ENCODE measurements at regions not wholly inside any gene's neighbourhood (a gene's known extent, or its start where the extent isn't known, plus 50 kb on each side); places are given as distances from the start of the nearest gene placed in this dataset.

DNA sequence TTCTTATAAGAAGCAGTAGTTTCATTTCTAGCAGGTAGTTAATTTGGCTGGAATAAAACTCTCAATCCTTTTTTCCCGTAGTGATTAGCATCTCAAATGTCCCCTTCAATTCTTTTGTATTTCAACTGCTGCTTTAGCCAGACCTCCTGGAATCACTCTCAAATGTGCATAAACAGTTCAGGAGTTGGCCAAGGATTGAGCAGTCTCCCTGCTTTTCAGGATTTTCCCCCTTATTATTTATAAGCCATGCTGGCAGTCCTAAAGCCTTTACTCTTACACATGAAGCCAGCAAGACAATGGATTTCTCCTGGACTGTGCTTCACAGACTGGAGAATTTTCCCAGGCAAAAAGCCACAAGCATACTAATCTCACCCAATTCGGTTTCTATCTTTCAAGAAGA, 950.1 kb downstream of the VRK1 start:
- Histone ChIP-seq H3K36me3 (ENCODE audit: insufficient read depth, low read length) (no peaks in the 10 kb centered on the region), H3K9me2 (ENCODE audit: insufficient read depth, low read length) (no peaks in the 10 kb centered on the region), H4K20me1 (ENCODE audit: insufficient read depth) (no peaks in the 10 kb centered on the region), H3K4me3 (ENCODE audit: low read length) (no peak overlapping the region), H3K4me2 (ENCODE audit: low read length) (no peak overlapping the region), H3K79me2 (replicated peaks; ENCODE audit: insufficient read depth, low read length) (no peaks in the 10 kb centered on the region), H3K27me3 (ENCODE audit: insufficient read depth, low read depth, low read length) (no peaks in the 10 kb centered on the region), H3K27ac (ENCODE audit: low read length) (no peak overlapping the region), H2AFZ (ENCODE audit: low read depth, low read length) (no peak overlapping the region), H3K9me3 (ENCODE audit: low read length) (no peaks in the 10 kb centered on the region), H3K9ac (ENCODE audit: low read length) (no peak overlapping the region), H3F3A (ENCODE audit: insufficient read depth, low read length, poor library complexity, severe bottlenecking) (no peaks in the 10 kb centered on the region)
- TF ChIP-seq MXI1 (conservative IDR thresholded peaks at IDR 0.05; ENCODE audit: poor library complexity, severe bottlenecking) (no peak), RAD21 (conservative IDR thresholded peaks at IDR 0.05) (no peak), SMC3 (conservative IDR thresholded peaks at IDR 0.05; ENCODE audit: poor library complexity) (no peak), POLR2AphosphoS5 (IDR thresholded peaks at IDR 0.05) (no peak), EZH2 (IDR thresholded peaks at IDR 0.05; ENCODE audit: borderline replicate concordance, insufficient read depth, low read length, poor library complexity, severe bottlenecking) (no peak), EP300 (conservative IDR thresholded peaks at IDR 0.05; ENCODE audit: poor library complexity, severe bottlenecking) (no peak), TAF1 (IDR thresholded peaks at IDR 0.05; ENCODE audit: low read depth) (no peak)
- TF ChIP-seq, protein P1, sequence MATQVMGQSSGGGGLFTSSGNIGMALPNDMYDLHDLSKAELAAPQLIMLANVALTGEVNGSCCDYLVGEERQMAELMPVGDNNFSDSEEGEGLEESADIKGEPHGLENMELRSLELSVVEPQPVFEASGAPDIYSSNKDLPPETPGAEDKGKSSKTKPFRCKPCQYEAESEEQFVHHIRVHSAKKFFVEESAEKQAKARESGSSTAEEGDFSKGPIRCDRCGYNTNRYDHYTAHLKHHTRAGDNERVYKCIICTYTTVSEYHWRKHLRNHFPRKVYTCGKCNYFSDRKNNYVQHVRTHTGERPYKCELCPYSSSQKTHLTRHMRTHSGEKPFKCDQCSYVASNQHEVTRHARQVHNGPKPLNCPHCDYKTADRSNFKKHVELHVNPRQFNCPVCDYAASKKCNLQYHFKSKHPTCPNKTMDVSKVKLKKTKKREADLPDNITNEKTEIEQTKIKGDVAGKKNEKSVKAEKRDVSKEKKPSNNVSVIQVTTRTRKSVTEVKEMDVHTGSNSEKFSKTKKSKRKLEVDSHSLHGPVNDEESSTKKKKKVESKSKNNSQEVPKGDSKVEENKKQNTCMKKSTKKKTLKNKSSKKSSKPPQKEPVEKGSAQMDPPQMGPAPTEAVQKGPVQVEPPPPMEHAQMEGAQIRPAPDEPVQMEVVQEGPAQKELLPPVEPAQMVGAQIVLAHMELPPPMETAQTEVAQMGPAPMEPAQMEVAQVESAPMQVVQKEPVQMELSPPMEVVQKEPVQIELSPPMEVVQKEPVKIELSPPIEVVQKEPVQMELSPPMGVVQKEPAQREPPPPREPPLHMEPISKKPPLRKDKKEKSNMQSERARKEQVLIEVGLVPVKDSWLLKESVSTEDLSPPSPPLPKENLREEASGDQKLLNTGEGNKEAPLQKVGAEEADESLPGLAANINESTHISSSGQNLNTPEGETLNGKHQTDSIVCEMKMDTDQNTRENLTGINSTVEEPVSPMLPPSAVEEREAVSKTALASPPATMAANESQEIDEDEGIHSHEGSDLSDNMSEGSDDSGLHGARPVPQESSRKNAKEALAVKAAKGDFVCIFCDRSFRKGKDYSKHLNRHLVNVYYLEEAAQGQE (IDR thresholded peaks at IDR 0.05; ENCODE audit: borderline replicate concordance): no peak
- TF ChIP-seq, protein P2, sequence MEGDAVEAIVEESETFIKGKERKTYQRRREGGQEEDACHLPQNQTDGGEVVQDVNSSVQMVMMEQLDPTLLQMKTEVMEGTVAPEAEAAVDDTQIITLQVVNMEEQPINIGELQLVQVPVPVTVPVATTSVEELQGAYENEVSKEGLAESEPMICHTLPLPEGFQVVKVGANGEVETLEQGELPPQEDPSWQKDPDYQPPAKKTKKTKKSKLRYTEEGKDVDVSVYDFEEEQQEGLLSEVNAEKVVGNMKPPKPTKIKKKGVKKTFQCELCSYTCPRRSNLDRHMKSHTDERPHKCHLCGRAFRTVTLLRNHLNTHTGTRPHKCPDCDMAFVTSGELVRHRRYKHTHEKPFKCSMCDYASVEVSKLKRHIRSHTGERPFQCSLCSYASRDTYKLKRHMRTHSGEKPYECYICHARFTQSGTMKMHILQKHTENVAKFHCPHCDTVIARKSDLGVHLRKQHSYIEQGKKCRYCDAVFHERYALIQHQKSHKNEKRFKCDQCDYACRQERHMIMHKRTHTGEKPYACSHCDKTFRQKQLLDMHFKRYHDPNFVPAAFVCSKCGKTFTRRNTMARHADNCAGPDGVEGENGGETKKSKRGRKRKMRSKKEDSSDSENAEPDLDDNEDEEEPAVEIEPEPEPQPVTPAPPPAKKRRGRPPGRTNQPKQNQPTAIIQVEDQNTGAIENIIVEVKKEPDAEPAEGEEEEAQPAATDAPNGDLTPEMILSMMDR (IDR thresholded peaks at IDR 0.05; ENCODE audit: poor library complexity, severe bottlenecking): no peak

DNA sequence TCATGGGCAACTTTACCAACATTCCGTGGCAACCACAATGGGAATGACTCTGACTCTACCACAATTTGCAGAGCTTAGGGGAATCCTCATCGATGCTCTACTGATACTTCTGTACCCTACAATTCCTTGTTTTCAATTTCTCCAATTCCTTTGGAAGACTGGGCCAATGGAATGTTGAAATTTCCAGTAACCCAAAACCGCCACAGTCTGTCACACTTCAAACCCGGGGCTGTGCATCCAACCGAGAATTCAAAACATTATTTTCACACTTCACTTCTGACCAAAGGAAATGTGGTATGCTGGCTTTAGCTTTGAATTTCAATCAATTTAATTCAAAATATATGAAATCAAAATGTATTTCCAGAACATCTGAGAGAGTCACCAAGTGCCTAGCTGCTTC, 951.4 kb downstream of the VRK1 start:
- H3K9ac ChIP-seq (ENCODE audit: low read length): no peak overlapping the region
- H3K4me3 ChIP-seq (ENCODE audit: low read length): no peak overlapping the region
- no peaks in the 10 kb centered on the region for H3K9me3 ChIP-seq (ENCODE audit: low read length)
- no peaks in the 10 kb centered on the region for H3K9me2 ChIP-seq (ENCODE audit: insufficient read depth, low read length)
- H3K4me2 ChIP-seq (ENCODE audit: low read length): no peak overlapping the region
- no peak for TF ChIP-seq SMC3 (conservative IDR thresholded peaks at IDR 0.05; ENCODE audit: poor library complexity)
- TF ChIP-seq, protein P1 (IDR thresholded peaks at IDR 0.05; ENCODE audit: borderline replicate concordance): no peak
- TF ChIP-seq TAF1 (IDR thresholded peaks at IDR 0.05; ENCODE audit: low read depth): no peak
- no peak for TF ChIP-seq EP300 (conservative IDR thresholded peaks at IDR 0.05; ENCODE audit: poor library complexity, severe bottlenecking)
- TF ChIP-seq POLR2AphosphoS5 (IDR thresholded peaks at IDR 0.05): no peak
- no peak for TF ChIP-seq RAD21 (conservative IDR thresholded peaks at IDR 0.05)
- TF ChIP-seq EZH2 (IDR thresholded peaks at IDR 0.05; ENCODE audit: borderline replicate concordance, insufficient read depth, low read length, poor library complexity, severe bottlenecking): no peak
- TF ChIP-seq MXI1 (conservative IDR thresholded peaks at IDR 0.05; ENCODE audit: poor library complexity, severe bottlenecking): no peak
- TF ChIP-seq, protein P2 (IDR thresholded peaks at IDR 0.05; ENCODE audit: poor library complexity, severe bottlenecking): no peak
- H3K79me2 ChIP-seq (replicated peaks; ENCODE audit: insufficient read depth, low read length): no peaks in the 10 kb centered on the region
- no peaks in the 10 kb centered on the region for H4K20me1 ChIP-seq (ENCODE audit: insufficient read depth)
- no peak overlapping the region for H3K27ac ChIP-seq (ENCODE audit: low read length)
- H2AFZ ChIP-seq (ENCODE audit: low read depth, low read length): no peak overlapping the region
- H3K36me3 ChIP-seq (ENCODE audit: insufficient read depth, low read length): no peaks in the 10 kb centered on the region
- H3K27me3 ChIP-seq (ENCODE audit: insufficient read depth, low read depth, low read length): no peaks in the 10 kb centered on the region
- H3F3A ChIP-seq (ENCODE audit: insufficient read depth, low read length, poor library complexity, severe bottlenecking): no peaks in the 10 kb centered on the region

Measured in neural cell (in vitro differentiated cells).